ENCODE measurements at regions not wholly inside any gene's neighbourhood (a gene's known extent, or its start where the extent isn't known, plus 50 kb on each side); places are given as distances from the start of the nearest gene placed in this dataset.
"Not testable (repeated sequence)": the region's sequence is repeated elsewhere in the genome, so short reads cannot be mapped to it uniquely, and the experiment has no call there.

GRCh38 chr17:20724391-20724790, 144.9 kb downstream of the CDRT15L2 start:
- TF ChIP-seq CTCF, EP300, POLR2A (IDR thresholded peaks at IDR 0.05): not testable (repeated sequence)
